ENCODE measurements at regions not wholly inside any gene's neighbourhood (a gene's known extent, or its start where the extent isn't known, plus 50 kb on each side); places are given as distances from the start of the nearest gene placed in this dataset.

DNA sequence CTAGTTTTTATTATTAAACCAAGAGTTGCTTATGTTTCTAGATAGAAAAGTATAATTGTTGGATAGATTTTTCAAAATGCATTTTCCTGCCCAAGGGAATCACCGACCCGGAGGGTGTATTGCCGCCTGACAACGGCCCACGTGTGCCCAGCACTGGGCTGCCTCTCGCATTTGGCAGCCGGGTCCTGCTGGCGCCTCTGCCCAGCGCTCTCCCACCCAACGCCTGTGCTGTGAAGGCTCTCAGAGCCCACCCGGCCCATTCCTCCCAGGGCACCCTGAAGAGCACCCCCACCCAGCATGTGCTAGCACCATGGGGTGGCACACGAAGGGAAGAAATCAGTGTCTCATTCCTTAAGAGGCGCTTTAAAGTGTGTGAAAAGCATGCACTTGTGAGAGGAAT lies 88.3 kb upstream of the AFDN start:
- FAIRE-seq, result no peak
- no peak overlapping the region for H3K27ac ChIP-seq
- POLR2A ChIA-PET, result no interaction called here
- no peaks in the 10 kb centered on the region for H3K9me3 ChIP-seq
- H3K4me3 ChIP-seq, result no peak overlapping the region
- WGBS (ENCODE audit: missing lambda C conversion rate), result 51% methylated on average over 8 of the region's 13 CpGs
- H3K4me1 ChIP-seq, result peaks cover 4% of the 10 kb centered on the region; the same call in 1 of the 3 replicates
- DNase-seq (ENCODE audit: low read depth in 1 of 2, low spot score in 1 of 2), result no peak
- CTCF ChIA-PET, result no interaction called here
- no peak for ATAC-seq
- no peak for TF ChIP-seq RAD21 (conservative IDR thresholded peaks at IDR 0.05 in 1 of 2, IDR thresholded peaks at IDR 0.05 in 1 of 2)
- TF ChIP-seq ATOH8 (CRISPR knock-in tag; IDR thresholded peaks at IDR 0.05; ENCODE audit: low read depth), result no peak
- no peak for TF ChIP-seq E2F6 (IDR thresholded peaks at IDR 0.05; ENCODE audit: borderline replicate concordance, low read depth)
- no peak for TF ChIP-seq KDM5A (IDR thresholded peaks at IDR 0.05)
- TF ChIP-seq FOSB (CRISPR knock-in tag; IDR thresholded peaks at IDR 0.05), result no peak
- no peak for TF ChIP-seq ZNF302 (CRISPR knock-in tag; IDR thresholded peaks at IDR 0.05)
- no peak for TF ChIP-seq CBX8 (IDR thresholded peaks at IDR 0.05)
- no peak for TF ChIP-seq CHD4 (IDR thresholded peaks at IDR 0.05; ENCODE audit: borderline replicate concordance)
- no peak for TF ChIP-seq HOXB5 (CRISPR knock-in tag; IDR thresholded peaks at IDR 0.05)
- TF ChIP-seq EHF (CRISPR knock-in tag; IDR thresholded peaks at IDR 0.05), result no peak
- no peak for TF ChIP-seq HES2 (IDR thresholded peaks at IDR 0.05)
- no peak for TF ChIP-seq ZSCAN20 (CRISPR knock-in tag; IDR thresholded peaks at IDR 0.05)
- no peak overlapping the region for H3K4me2 ChIP-seq

GRCh38 chr6:167739721-167740475 lies 86.8 kb upstream of the AFDN start:
- POLR2A ChIA-PET, result no interaction called here
- 72% methylated on average over 23 of the region's 23 CpGs for WGBS (ENCODE audit: missing lambda C conversion rate)
- H3K4me3 ChIP-seq, result no peak overlapping the region

More at GRCh38 chr6:167739721-167740475, 86.8 kb upstream of the AFDN start:
- Histone ChIP-seq H3K27ac (no peak overlapping the region), H3K4me2 (no peak overlapping the region), H3K4me1 (peaks cover 4% of the 10 kb centered on the region; the same call in 1 of the 3 replicates), H3K9me3 (no peaks in the 10 kb centered on the region)
- DNase-seq (ENCODE audit: low read depth in 1 of 2, low spot score in 1 of 2), result no peak
- ATAC-seq, result no peak
- no peak for TF ChIP-seq RCOR1 (IDR thresholded peaks at IDR 0.05; ENCODE audit: low read depth, low read length)
- TF ChIP-seq, protein P1, sequence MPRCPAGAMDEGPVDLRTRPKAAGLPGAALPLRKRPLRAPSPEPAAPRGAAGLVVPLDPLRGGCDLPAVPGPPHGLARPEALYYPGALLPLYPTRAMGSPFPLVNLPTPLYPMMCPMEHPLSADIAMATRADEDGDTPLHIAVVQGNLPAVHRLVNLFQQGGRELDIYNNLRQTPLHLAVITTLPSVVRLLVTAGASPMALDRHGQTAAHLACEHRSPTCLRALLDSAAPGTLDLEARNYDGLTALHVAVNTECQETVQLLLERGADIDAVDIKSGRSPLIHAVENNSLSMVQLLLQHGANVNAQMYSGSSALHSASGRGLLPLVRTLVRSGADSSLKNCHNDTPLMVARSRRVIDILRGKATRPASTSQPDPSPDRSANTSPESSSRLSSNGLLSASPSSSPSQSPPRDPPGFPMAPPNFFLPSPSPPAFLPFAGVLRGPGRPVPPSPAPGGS (IDR thresholded peaks at IDR 0.05), result no peak
- TF ChIP-seq FOXS1 (CRISPR knock-in tag; IDR thresholded peaks at IDR 0.05), result no peak
- TF ChIP-seq ATOH8 (CRISPR knock-in tag; IDR thresholded peaks at IDR 0.05; ENCODE audit: low read depth), result no peak
- no peak for TF ChIP-seq ZNF302 (CRISPR knock-in tag; IDR thresholded peaks at IDR 0.05)
- TF ChIP-seq ZSCAN20 (CRISPR knock-in tag; IDR thresholded peaks at IDR 0.05), result no peak
- TF ChIP-seq, protein P2, sequence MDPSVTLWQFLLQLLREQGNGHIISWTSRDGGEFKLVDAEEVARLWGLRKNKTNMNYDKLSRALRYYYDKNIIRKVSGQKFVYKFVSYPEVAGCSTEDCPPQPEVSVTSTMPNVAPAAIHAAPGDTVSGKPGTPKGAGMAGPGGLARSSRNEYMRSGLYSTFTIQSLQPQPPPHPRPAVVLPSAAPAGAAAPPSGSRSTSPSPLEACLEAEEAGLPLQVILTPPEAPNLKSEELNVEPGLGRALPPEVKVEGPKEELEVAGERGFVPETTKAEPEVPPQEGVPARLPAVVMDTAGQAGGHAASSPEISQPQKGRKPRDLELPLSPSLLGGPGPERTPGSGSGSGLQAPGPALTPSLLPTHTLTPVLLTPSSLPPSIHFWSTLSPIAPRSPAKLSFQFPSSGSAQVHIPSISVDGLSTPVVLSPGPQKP (IDR thresholded peaks at IDR 0.05; ENCODE audit: low read depth, low read length), result no peak
- TF ChIP-seq SMC3 (IDR thresholded peaks at IDR 0.05), result no peak
- TF ChIP-seq, protein P3, sequence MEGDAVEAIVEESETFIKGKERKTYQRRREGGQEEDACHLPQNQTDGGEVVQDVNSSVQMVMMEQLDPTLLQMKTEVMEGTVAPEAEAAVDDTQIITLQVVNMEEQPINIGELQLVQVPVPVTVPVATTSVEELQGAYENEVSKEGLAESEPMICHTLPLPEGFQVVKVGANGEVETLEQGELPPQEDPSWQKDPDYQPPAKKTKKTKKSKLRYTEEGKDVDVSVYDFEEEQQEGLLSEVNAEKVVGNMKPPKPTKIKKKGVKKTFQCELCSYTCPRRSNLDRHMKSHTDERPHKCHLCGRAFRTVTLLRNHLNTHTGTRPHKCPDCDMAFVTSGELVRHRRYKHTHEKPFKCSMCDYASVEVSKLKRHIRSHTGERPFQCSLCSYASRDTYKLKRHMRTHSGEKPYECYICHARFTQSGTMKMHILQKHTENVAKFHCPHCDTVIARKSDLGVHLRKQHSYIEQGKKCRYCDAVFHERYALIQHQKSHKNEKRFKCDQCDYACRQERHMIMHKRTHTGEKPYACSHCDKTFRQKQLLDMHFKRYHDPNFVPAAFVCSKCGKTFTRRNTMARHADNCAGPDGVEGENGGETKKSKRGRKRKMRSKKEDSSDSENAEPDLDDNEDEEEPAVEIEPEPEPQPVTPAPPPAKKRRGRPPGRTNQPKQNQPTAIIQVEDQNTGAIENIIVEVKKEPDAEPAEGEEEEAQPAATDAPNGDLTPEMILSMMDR (IDR thresholded peaks at IDR 0.05), result no peak
- TF ChIP-seq PHF8 (IDR thresholded peaks at IDR 0.05; ENCODE audit: borderline replicate concordance, low read depth), result no peak
- TF ChIP-seq HDAC2 (IDR thresholded peaks at IDR 0.05), result no peak
- TF ChIP-seq EP300 (IDR thresholded peaks at IDR 0.05), result no peak
- no peak for TF ChIP-seq MAZ (IDR thresholded peaks at IDR 0.05; ENCODE audit: borderline replicate concordance, low read depth, low read length)
- TF ChIP-seq, protein P4, sequence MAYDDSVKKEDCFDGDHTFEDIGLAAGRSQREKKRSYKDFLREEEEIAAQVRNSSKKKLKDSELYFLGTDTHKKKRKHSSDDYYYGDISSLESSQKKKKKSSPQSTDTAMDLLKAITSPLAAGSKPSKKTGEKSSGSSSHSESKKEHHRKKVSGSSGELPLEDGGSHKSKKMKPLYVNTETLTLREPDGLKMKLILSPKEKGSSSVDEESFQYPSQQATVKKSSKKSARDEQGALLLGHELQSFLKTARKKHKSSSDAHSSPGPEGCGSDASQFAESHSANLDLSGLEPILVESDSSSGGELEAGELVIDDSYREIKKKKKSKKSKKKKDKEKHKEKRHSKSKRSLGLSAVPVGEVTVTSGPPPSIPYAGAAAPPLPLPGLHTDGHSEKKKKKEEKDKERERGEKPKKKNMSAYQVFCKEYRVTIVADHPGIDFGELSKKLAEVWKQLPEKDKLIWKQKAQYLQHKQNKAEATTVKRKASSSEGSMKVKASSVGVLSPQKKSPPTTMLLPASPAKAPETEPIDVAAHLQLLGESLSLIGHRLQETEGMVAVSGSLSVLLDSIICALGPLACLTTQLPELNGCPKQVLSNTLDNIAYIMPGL (CRISPR knock-in tag; IDR thresholded peaks at IDR 0.05; ENCODE audit: borderline replicate concordance), result no peak
- CTCF ChIA-PET, result no interaction called here
- FAIRE-seq, result no peak
